IMR-90 (cell line): ENCODE measurements at regions not wholly inside any gene's neighbourhood (a gene's known extent, or its start where the extent isn't known, plus 50 kb on each side); places are given as distances from the start of the nearest gene placed in this dataset.

ENCODE experiments used
- BHLHE40 ChIP-seq: fragments of 150-350 bp; IDR thresholded peaks from 2 replicates; pipeline ENCODE4 v1.6.1; 2016; ENCODE audit warnings: mild to moderate bottlenecking, low read depth, low read length
- CEBPB ChIP-seq: IDR thresholded peaks from 2 replicates; pipeline ENCODE4 v1.6.1; 2012; ENCODE audit warnings: low read depth, low read length, improper control_type of control experiment
- FOS ChIP-seq: fragments of 150-350 bp; IDR thresholded peaks from 2 replicates; pipeline ENCODE4 v1.6.1; 2016; ENCODE audit warnings: low read depth, low read length
- MAFK ChIP-seq: IDR thresholded peaks from 2 replicates; pipeline ENCODE4 v1.6.1; 2012; ENCODE audit warnings: low read depth, low read length, improper control_type of control experiment
- MAZ ChIP-seq: IDR thresholded peaks from 2 replicates; pipeline ENCODE4 v1.6.1; 2012; ENCODE audit warnings: low read depth, mild to moderate bottlenecking, low read length, improper control_type of control experiment, moderate library complexity, borderline replicate concordance
- POLR2A ChIP-seq: IDR thresholded peaks from 2 replicates; pipeline ENCODE4 v1.6.1; 2012; ENCODE audit warnings: mild to moderate bottlenecking, low read depth, low read length
- RAD21 ChIP-seq: IDR thresholded peaks from 2 replicates; pipeline ENCODE4 v1.6.1; 2012; ENCODE audit warnings: low read length, improper control_type of control experiment
- RCOR1 ChIP-seq: IDR thresholded peaks from 2 replicates; pipeline ENCODE4 v1.6.1; 2012; ENCODE audit warnings: mild to moderate bottlenecking, low read length, improper control_type of control experiment; ENCODE audit not compliant: insufficient replicate concordance
- RFX5 ChIP-seq: IDR thresholded peaks from 2 replicates; pipeline ENCODE4 v1.8.0; 2012; ENCODE audit warnings: low read depth, mild to moderate bottlenecking, low read length, moderate library complexity
- SMC3 ChIP-seq: fragments of 150-350 bp; IDR thresholded peaks from 2 replicates; pipeline ENCODE4 v1.6.1; 2016; ENCODE audit warnings: low read depth, mild to moderate bottlenecking, antibody characterized with exemption, low read length, moderate library complexity
- TF ChIP-seq, protein P1 (sequence below): conservative IDR thresholded peaks from 2 replicates; pipeline ENCODE4 v1.5.1; 2012; ENCODE audit warnings: mild to moderate bottlenecking, low read depth, low read length, improper control_type of control experiment
- TF ChIP-seq, protein P2 (sequence below): fragments of 150-350 bp; IDR thresholded peaks from 2 replicates; pipeline ENCODE4 v1.6.1; 2016; ENCODE audit warnings: low read depth, mild to moderate bottlenecking, low read length, moderate library complexity, borderline replicate concordance
- TF ChIP-seq, protein P3 (sequence below): fragments of 150-350 bp; IDR thresholded peaks from 2 replicates; pipeline ENCODE4 v1.6.1; 2017; ENCODE audit warnings: mild to moderate bottlenecking, antibody characterized with exemption, low read length, low read depth

DNA sequence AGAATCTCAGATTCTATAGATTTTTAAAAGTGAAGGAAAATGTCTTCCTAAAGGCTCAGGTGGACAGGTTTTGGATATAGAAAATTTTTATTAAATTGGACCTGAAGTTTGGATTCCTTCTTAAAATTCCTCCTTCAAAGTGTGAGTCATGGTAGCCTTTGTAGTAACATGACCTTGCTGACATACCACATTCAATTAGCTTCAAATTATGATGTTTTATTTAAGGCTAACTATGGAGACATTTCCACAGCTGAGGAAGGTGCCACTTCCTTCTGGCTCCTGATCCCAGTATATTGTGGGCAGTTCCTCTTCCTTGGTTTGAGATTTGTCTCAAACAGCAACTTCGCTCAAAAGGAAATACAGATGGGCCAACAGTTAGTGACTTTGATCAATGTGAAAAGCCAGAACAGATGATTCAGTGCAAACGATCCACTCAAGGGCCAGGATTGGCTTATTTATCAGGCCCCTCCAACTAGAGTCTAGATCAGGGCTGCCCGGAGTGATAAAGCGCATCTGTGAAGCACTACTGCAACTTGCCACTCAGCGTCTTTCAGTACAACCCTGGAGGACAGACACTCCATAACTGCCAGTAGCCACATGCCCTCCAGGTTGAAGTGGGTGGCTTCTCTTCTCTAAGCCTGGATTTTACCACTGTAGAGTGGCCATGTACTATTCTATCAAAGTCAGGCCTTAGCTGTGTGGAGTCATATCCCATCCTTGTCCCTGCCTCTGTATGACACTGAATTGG, 573.5 kb downstream of the KIF20B start:
- TF ChIP-seq POLR2A (no peak), MAZ (no peak), RFX5 (no peak), BHLHE40 (no peak), RCOR1 (no peak), RAD21 (no peak), FOS (no peak), SMC3 (no peak), MAFK (no peak), CEBPB (no peak)
- TF ChIP-seq, protein P1, sequence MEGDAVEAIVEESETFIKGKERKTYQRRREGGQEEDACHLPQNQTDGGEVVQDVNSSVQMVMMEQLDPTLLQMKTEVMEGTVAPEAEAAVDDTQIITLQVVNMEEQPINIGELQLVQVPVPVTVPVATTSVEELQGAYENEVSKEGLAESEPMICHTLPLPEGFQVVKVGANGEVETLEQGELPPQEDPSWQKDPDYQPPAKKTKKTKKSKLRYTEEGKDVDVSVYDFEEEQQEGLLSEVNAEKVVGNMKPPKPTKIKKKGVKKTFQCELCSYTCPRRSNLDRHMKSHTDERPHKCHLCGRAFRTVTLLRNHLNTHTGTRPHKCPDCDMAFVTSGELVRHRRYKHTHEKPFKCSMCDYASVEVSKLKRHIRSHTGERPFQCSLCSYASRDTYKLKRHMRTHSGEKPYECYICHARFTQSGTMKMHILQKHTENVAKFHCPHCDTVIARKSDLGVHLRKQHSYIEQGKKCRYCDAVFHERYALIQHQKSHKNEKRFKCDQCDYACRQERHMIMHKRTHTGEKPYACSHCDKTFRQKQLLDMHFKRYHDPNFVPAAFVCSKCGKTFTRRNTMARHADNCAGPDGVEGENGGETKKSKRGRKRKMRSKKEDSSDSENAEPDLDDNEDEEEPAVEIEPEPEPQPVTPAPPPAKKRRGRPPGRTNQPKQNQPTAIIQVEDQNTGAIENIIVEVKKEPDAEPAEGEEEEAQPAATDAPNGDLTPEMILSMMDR: no peak
- TF ChIP-seq, protein P2, sequence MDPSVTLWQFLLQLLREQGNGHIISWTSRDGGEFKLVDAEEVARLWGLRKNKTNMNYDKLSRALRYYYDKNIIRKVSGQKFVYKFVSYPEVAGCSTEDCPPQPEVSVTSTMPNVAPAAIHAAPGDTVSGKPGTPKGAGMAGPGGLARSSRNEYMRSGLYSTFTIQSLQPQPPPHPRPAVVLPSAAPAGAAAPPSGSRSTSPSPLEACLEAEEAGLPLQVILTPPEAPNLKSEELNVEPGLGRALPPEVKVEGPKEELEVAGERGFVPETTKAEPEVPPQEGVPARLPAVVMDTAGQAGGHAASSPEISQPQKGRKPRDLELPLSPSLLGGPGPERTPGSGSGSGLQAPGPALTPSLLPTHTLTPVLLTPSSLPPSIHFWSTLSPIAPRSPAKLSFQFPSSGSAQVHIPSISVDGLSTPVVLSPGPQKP: no peak
- TF ChIP-seq, protein P3, sequence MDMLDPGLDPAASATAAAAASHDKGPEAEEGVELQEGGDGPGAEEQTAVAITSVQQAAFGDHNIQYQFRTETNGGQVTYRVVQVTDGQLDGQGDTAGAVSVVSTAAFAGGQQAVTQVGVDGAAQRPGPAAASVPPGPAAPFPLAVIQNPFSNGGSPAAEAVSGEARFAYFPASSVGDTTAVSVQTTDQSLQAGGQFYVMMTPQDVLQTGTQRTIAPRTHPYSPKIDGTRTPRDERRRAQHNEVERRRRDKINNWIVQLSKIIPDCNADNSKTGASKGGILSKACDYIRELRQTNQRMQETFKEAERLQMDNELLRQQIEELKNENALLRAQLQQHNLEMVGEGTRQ: no peak
